ENCODE measurements at regions not wholly inside any gene's neighbourhood (a gene's known extent, or its start where the extent isn't known, plus 50 kb on each side); places are given as distances from the start of the nearest gene placed in this dataset.

DNA sequence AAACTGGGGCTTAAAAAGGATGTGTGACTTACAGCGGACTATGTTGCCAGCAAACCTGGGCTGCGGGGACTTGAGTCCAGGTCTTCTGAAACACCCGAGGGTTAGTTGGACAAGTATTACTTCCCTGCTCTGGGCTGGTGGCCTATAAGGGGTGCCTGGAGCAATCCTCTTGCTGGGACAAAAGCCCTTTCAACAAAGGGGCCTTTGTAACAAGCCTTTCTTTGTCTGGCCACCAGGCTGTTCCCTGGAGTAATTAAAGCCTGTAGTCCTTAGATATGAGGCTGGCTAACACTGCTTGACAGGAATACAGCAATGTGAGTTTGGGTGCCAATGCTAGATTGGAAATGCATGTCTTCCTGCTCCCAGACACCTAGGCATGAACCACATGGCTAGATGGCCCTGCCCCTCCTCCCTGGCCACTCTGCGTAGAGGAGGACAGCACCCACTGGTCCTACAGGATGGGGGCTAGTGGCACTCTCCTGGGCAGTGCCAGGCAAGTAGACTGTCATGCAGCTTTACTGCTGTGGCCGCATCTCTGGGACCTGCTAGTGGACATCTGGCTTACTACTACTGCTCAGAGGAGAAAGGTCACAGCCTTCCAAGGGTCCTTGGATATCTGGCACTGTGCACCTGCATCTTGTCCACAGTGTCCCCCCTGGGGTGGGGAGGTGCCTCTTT, 343.1 kb downstream of the ZSWIM6 start:
- Histone ChIP-seq H3K27ac (ENCODE audit: insufficient read depth, low read depth, low read length) (no peak overlapping the region), H4K20me1 (replicated peaks; ENCODE audit: control insufficient read depth, extremely low read depth, insufficient read depth, low read length) (no peaks in the 10 kb centered on the region), H3K9me1 (replicated peaks; ENCODE audit: control insufficient read depth, extremely low read depth, insufficient read depth, low read length) (no peaks in the 10 kb centered on the region), H3K4me3 (replicated peaks in 1 of 3; ENCODE audit: insufficient read depth in 1 of 3, low read depth in 1 of 3, low read length in 3 of 3) (no peak overlapping the region), H3K4me2 (ENCODE audit: insufficient read depth, low read length) (no peak overlapping the region), H3K9me3 (replicated peaks; ENCODE audit: control insufficient read depth, insufficient read depth, low read length) (no peaks in the 10 kb centered on the region), H3K4me1 (ENCODE audit: control insufficient read depth, extremely low read depth, insufficient read depth, low read length) (no peaks in the 10 kb centered on the region), H2AFZ (ENCODE audit: low read depth, low read length) (no peak overlapping the region), H3K9ac (replicated peaks; ENCODE audit: extremely low read depth, insufficient read depth, low read length) (no peak overlapping the region), H3K27me3 (ENCODE audit: control insufficient read depth in 2 of 2, insufficient read depth in 2 of 2, low read length in 2 of 2) (peaks cover 0 to 6% of the 10 kb centered on the region in 2 experiments), H3K79me2 (ENCODE audit: control insufficient read depth, insufficient read depth, low read length) (no peaks in the 10 kb centered on the region), H3K36me3 (ENCODE audit: control insufficient read depth in 2 of 2, extremely low read depth in 1 of 2, insufficient read depth in 2 of 2, low read length in 2 of 2) (no peaks in the 10 kb centered on the region)
- no TSS peak for BruUV-seq (replicated peaks)
- DNase-seq (ENCODE audit: low read depth, low spot score), result no peak
- TF ChIP-seq POLR2AphosphoS5 (IDR thresholded peaks at IDR 0.05; ENCODE audit: insufficient read depth, low read depth, low read length) (no peak), MYC (IDR thresholded peaks at IDR 0.05; ENCODE audit: low read depth, low read length) (no peak), JUN (IDR thresholded peaks at IDR 0.05; ENCODE audit: borderline replicate concordance, insufficient read depth, insufficient read length, low read depth) (no peak), GATA2 (IDR thresholded peaks at IDR 0.05; ENCODE audit: insufficient read depth, insufficient read length, low read depth, low read length) (no peak), FOS (IDR thresholded peaks at IDR 0.05; ENCODE audit: borderline replicate concordance, insufficient read depth, low read length) (no peak), POLR2A (IDR thresholded peaks at IDR 0.05; ENCODE audit: low read depth, low read length) (no peak), CTCF (IDR thresholded peaks at IDR 0.05; ENCODE audit: extremely low read depth in 1 of 2, insufficient read depth in 1 of 2, low read depth in 1 of 2, low read length in 2 of 2) (no peak), EZH2 (IDR thresholded peaks at IDR 0.05; ENCODE audit: borderline replicate concordance, low read depth, low read length, severe bottlenecking) (no peak)
- TF ChIP-seq, protein P1, sequence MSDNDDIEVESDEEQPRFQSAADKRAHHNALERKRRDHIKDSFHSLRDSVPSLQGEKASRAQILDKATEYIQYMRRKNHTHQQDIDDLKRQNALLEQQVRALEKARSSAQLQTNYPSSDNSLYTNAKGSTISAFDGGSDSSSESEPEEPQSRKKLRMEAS (IDR thresholded peaks at IDR 0.05; ENCODE audit: insufficient read depth, insufficient read length), result no peak
- POLR2A ChIA-PET, result no interaction called here
- dilution Hi-C loops (cut with MboI; ENCODE audit: extremely low pct_ligation_motif_present, low sequenced_read_pairs) (no loop called here), intact Hi-C loops (cut with micrococcal nuclease) (no loop called here)
- CTCF ChIA-PET, result no interaction called here
- FAIRE-seq, result no peak
